ENCODE measurements at regions not wholly inside any gene's neighbourhood (a gene's known extent, or its start where the extent isn't known, plus 50 kb on each side); places are given as distances from the start of the nearest gene placed in this dataset.
"Not testable (repeated sequence)": the region's sequence is repeated elsewhere in the genome, so short reads cannot be mapped to it uniquely, and the experiment has no call there.

DNA sequence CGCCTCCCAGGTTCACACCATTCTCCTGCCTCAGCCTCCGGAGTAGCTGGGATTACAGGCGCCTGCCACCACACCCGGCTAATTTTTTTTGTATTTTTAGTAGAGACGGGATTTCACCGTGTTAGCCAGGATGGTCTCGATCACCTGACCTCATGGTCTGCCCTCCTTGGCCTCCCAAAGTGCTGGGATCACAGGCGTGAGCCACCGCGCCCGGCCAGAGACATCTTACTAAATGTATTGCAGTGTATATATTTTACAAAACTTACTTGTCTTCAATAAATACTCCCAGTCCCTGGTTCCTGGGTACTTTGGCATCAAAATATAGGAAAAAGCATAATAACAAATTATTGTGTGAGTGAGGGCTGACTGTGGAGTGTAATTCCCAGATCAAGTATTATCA is 1053.7 kb downstream of the OLFM4 start:
- TF ChIP-seq, protein P1, sequence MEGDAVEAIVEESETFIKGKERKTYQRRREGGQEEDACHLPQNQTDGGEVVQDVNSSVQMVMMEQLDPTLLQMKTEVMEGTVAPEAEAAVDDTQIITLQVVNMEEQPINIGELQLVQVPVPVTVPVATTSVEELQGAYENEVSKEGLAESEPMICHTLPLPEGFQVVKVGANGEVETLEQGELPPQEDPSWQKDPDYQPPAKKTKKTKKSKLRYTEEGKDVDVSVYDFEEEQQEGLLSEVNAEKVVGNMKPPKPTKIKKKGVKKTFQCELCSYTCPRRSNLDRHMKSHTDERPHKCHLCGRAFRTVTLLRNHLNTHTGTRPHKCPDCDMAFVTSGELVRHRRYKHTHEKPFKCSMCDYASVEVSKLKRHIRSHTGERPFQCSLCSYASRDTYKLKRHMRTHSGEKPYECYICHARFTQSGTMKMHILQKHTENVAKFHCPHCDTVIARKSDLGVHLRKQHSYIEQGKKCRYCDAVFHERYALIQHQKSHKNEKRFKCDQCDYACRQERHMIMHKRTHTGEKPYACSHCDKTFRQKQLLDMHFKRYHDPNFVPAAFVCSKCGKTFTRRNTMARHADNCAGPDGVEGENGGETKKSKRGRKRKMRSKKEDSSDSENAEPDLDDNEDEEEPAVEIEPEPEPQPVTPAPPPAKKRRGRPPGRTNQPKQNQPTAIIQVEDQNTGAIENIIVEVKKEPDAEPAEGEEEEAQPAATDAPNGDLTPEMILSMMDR (IDR thresholded peaks at IDR 0.05), result not testable (repeated sequence)
- not testable (repeated sequence) for TF ChIP-seq POLR2A, EP300 (IDR thresholded peaks at IDR 0.05)

Measured in tibial nerve (tissue), 4 donors.